ENCODE measurements at regions not wholly inside any gene's neighbourhood (a gene's known extent, or its start where the extent isn't known, plus 50 kb on each side); places are given as distances from the start of the nearest gene placed in this dataset.
A peak's percentile ranks its signal among the peaks of the same experiment; 100 is the strongest.

- FAIRE-seq (no peak), DNase-seq (ENCODE audit: low read depth in 1 of 2, low spot score in 2 of 2) (no peak)
- no peak overlapping the region for H2BK120ac ChIP-seq (replicated peaks; ENCODE audit: low read depth, low read length)
- H3K9me3 ChIP-seq (ENCODE audit: insufficient read depth in 2 of 2, low read depth in 1 of 2, low read length in 1 of 2) = peaks cover 0 to 8% of the 10 kb centered on the region in 2 experiments; a peak in 1 of 4 replicates
- H3K4me1 ChIP-seq (replicated peaks in 1 of 4; ENCODE audit: control insufficient read depth in 3 of 4, insufficient read depth in 4 of 4, low read length in 3 of 4) = no peaks in the 10 kb centered on the region
- H2BK20ac ChIP-seq (ENCODE audit: low read length) = no peak overlapping the region
- no peak overlapping the region for H3K4me2 ChIP-seq (ENCODE audit: insufficient read depth in 1 of 2, low read depth in 2 of 2, low read length in 2 of 2)
- H3K36me3 ChIP-seq (ENCODE audit: control insufficient read depth in 2 of 4, insufficient read depth in 4 of 4, low read length in 3 of 4) = no peaks in the 10 kb centered on the region
- H3K4me3 ChIP-seq (ENCODE audit: extremely low read depth in 1 of 4, insufficient read depth in 2 of 4, low read depth in 3 of 4, low read length in 4 of 4) = no peak overlapping the region
- ChIA-PET CTCF (ENCODE audit: partially characterized antibody) (interaction anchor here (0.7 to 1.1 kb wide), 3 partner anchors 11 to 91 kb away, joined by 3 to 4 read pairs (median 3); no protein-coding TSS in a partner anchor), POLR2A (ENCODE audit: partially characterized antibody) (no interaction called here)
- no peaks in the 10 kb centered on the region for H3K23me2 ChIP-seq (ENCODE audit: low read depth, low read length)
- no peak overlapping the region for H3K56ac ChIP-seq (replicated peaks; ENCODE audit: insufficient read length, low read depth, low read length)
- H3K9ac ChIP-seq (replicated peaks in 1 of 4; ENCODE audit: extremely low read depth in 1 of 4, low read depth in 3 of 4, low read length in 3 of 4) = no peak overlapping the region
- H2AK5ac ChIP-seq (ENCODE audit: low read depth, low read length) = no peak overlapping the region
- peaks cover 0 to 1% (median 0%) of the 10 kb centered on the region in 4 experiments; a peak in 1 of 7 replicates for H3K27me3 ChIP-seq (replicated peaks in 1 of 4; ENCODE audit: control insufficient read depth in 3 of 4, extremely low read depth in 1 of 4, insufficient read depth in 3 of 4, low read length in 3 of 4)
- no peak overlapping the region for H3K14ac ChIP-seq (ENCODE audit: insufficient read length)
- no peak overlapping the region for H3K4ac ChIP-seq (replicated peaks; ENCODE audit: insufficient read length, low read depth, low read length)
- H4K8ac ChIP-seq (ENCODE audit: extremely low read depth, insufficient read depth, low read length) = no peak overlapping the region
- H4K91ac ChIP-seq (replicated peaks; ENCODE audit: insufficient read length, low read length) = no peak overlapping the region
- 88% methylated on average over 7 of the region's 7 CpGs; no CpG with 5 or more reads in 1 of the 2 experiments for WGBS, 2 experiments (ENCODE audit: extremely low coverage in 1 of 2, insufficient coverage in 1 of 2, insufficient read length in 1 of 2, insufficient replicate concordance in 2 of 2, low coverage in 1 of 2, low lambda C conversion rate in 2 of 2, missing lambda C conversion rate in 1 of 2)
- no peak overlapping the region for H2AFZ ChIP-seq (ENCODE audit: low read length)
- H4K5ac ChIP-seq (ENCODE audit: insufficient read length, low read depth, low read length) = no peak overlapping the region
- no peak overlapping the region for H3K27ac ChIP-seq (ENCODE audit: low read depth, low read length)
- no peak overlapping the region for H2BK5ac ChIP-seq (ENCODE audit: low read depth, low read length)
- no peak overlapping the region for H2BK15ac ChIP-seq (ENCODE audit: low read length)
- no peak overlapping the region for H3K23ac ChIP-seq (ENCODE audit: insufficient read length)
- H4K20me1 ChIP-seq (replicated peaks in 1 of 2; ENCODE audit: control insufficient read depth in 1 of 2, insufficient read depth in 2 of 2, low read length in 2 of 2) = peaks cover 0 to 3% of the 10 kb centered on the region in 2 experiments
- no peaks in the 10 kb centered on the region for H3K79me1 ChIP-seq (ENCODE audit: low read depth, low read length)
- no peak overlapping the region for H3K18ac ChIP-seq (ENCODE audit: extremely low read depth, low read length)
- no peak overlapping the region for H2BK12ac ChIP-seq (ENCODE audit: low read depth, low read length)
- H3K79me2 ChIP-seq (ENCODE audit: control insufficient read depth in 1 of 2, insufficient read depth in 2 of 2, low read length in 2 of 2) = no peaks in the 10 kb centered on the region
- no peak for TF ChIP-seq CHD1 (IDR thresholded peaks at IDR 0.05; ENCODE audit: low read depth, low read length)
- TF ChIP-seq ZNF274 (IDR thresholded peaks at IDR 0.05; ENCODE audit: borderline replicate concordance, extremely low read depth, low read length) = no peak
- TF ChIP-seq TEAD4 (IDR thresholded peaks at IDR 0.05; ENCODE audit: low read depth, low read length) = no peak
- no peak for TF ChIP-seq SUZ12 (IDR thresholded peaks at IDR 0.05; ENCODE audit: low read length)
- peak in 1 of 3 experiments; percentile 53; a peak in 1 of 4 replicates for TF ChIP-seq CTCF (IDR thresholded peaks at IDR 0.05; ENCODE audit: control extremely low read depth in 1 of 3, insufficient read depth in 1 of 3, low read depth in 1 of 3, low read length in 3 of 3)
- no peak for TF ChIP-seq TCF12 (IDR thresholded peaks at IDR 0.05; ENCODE audit: low read depth, low read length)
- no peak for TF ChIP-seq NANOG (IDR thresholded peaks at IDR 0.05; ENCODE audit: insufficient read depth, low read depth, low read length, poor library complexity, severe bottlenecking)
- no peak for TF ChIP-seq RXRA (IDR thresholded peaks at IDR 0.05; ENCODE audit: insufficient read depth, low read depth, low read length)
- no peak for TF ChIP-seq JUND (IDR thresholded peaks at IDR 0.05; ENCODE audit: low read length)
- TF ChIP-seq GTF2F1 (IDR thresholded peaks at IDR 0.05; ENCODE audit: borderline replicate concordance, low read depth, low read length) = no peak
- TF ChIP-seq TBP (IDR thresholded peaks at IDR 0.05; ENCODE audit: low read depth, low read length) = no peak
Measured at GRCh38 chr6:126261792-126262421, 78.0 kb upstream of the CENPW start.

Data from H1 (cell line).